ENCODE measurements at regions not wholly inside any gene's neighbourhood (a gene's known extent, or its start where the extent isn't known, plus 50 kb on each side); places are given as distances from the start of the nearest gene placed in this dataset.
A peak's percentile ranks its signal among the peaks of the same experiment; 100 is the strongest.

GRCh38 chr10:123529146-123529760, 136.9 kb upstream of the GPR26 start:
- Mint-ChIP-seq H3K4me1 (no peaks in the 10 kb centered on the region), H3K27me3 (peaks cover 28% of the 10 kb centered on the region), H3K9me3 (peaks cover 0 to 10% of the 10 kb centered on the region in 2 donors), H3K27ac (no peak overlapping the region), H3K4me3 (no peak overlapping the region)
- DNase-seq (no peak), ATAC-seq (no peak)

GRCh38 chr10:123530166-123530870, 135.8 kb upstream of the GPR26 start:
- no peak overlapping the region for H3K27ac Mint-ChIP-seq
- DNase-seq, result no peak
- H3K9me3 Mint-ChIP-seq, result peaks cover 0 to 10% of the 10 kb centered on the region in 2 donors
- no peaks in the 10 kb centered on the region for H3K4me1 Mint-ChIP-seq
- H3K4me3 Mint-ChIP-seq, result no peak overlapping the region
- ATAC-seq, result no peak
- H3K27me3 Mint-ChIP-seq, result peaks cover 38% of the 10 kb centered on the region

DNA sequence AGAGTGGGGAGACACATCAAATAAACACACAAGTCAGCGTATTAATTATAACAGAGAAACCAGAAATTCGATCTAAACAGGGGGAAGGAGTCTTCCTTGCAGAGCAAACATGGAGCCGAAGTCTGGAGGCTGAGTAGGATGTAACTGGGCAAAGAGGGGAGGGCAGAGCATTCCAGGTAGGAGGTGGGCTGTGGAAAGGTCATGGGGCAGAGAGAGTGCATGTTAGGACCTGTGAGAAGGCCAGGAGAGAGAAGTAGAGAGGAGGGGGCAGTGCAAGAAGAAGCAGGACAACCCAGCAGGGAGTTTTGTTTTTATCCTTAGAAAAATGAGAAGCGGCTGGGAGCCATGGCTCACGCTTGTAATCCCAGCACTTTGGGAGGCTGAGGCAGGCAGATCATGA, 130.8 kb upstream of the GPR26 start:
- Mint-ChIP-seq H3K9me3 (peaks cover 0 to 10% of the 10 kb centered on the region in 2 donors), H3K4me1 (no peaks in the 10 kb centered on the region), H3K4me3 (no peak overlapping the region)

DNA sequence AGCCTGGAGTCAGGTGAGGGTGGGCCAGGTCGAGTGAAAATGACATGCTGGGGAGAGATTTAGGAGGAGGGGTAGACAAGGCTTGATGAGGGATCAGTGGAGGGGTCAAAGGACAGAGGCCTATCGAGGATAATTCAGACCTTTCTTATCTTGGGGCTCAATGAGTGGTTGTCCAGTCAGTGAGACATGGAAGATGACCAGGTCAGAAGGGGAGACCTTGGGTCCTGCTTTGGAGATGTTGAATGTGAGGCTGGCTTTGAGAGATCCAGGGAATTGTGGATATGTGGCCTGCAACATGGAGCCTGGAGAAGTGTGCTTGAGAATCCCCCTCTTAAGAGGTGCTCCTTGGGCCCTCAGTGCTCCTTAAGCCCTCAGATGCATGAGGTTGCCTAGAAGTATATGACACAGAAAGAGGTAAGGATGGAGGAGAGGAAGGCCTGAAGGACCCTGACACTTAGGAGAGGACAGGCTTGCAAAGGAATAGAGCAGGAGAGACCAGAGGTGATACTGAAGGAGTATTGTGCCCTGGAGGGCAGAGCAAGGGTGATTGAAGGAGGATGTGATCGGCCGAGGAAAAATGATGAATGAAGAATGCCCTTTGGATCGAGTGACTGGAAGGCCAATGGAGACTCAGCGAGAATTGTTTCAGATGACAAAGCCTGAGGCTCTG, 129.8 kb upstream of the GPR26 start:
- Mint-ChIP-seq H3K27ac (no peak overlapping the region), H3K27me3 (peaks cover 48% of the 10 kb centered on the region), H3K9me3 (peaks cover 0 to 10% of the 10 kb centered on the region in 2 donors), H3K4me3 (no peak overlapping the region), H3K4me1 (no peaks in the 10 kb centered on the region)
- ATAC-seq, result no peak
- DNase-seq, result no peak

More for the DNA sequence above, 130.8 kb upstream of the GPR26 start:
- Mint-ChIP-seq H3K27ac (peak overlapping the region in 1 of 2 donors; percentile 49), H3K27me3 (peaks cover 48% of the 10 kb centered on the region)
- no peak for ATAC-seq
- DNase-seq, result no peak

DNA sequence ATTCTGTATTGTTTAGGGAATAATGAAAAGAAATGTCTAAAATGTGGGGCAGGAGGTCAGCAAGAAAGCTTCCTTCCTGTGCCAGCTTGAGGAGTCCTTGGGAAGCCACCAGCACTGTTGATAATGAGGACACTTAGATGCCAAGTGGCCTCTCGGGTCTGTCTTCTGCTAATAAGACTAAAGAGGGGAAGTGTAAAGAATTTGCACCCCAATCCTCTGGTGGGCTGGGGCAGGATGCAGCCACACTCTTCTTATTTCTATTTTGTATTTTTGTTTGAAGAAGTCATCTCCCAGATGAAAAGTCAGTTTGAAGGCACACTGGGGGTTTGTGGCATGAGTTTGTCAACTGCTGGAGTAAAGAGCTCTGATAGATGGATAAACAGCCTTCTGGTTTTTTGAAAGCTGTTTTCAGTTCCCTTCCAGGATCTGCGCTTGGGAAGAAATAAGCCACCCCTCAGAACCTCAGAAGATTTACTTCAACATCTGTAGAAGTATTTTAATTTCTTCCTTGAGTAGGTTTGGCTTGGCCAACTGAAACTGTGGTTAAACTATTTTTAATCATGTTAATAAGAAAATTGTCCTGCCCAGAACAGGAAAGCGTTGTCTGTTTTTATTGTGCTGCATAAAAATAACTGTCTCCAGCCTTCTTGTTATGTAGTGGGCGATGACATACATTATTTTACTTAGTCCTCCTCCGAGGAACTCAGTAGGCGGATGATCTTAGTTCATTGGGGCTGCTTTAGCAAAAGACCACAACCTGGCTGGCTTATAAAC, 128.8 kb upstream of the GPR26 start:
- H3K9me3 Mint-ChIP-seq, result peaks cover 0 to 5% of the 10 kb centered on the region in 2 donors
- no peak overlapping the region for H3K4me3 Mint-ChIP-seq
- H3K27me3 Mint-ChIP-seq, result peaks cover 42% of the 10 kb centered on the region
- H3K27ac Mint-ChIP-seq, result no peak overlapping the region
- DNase-seq, result no peak
- H3K4me1 Mint-ChIP-seq, result no peaks in the 10 kb centered on the region
- no peak for ATAC-seq

DNA sequence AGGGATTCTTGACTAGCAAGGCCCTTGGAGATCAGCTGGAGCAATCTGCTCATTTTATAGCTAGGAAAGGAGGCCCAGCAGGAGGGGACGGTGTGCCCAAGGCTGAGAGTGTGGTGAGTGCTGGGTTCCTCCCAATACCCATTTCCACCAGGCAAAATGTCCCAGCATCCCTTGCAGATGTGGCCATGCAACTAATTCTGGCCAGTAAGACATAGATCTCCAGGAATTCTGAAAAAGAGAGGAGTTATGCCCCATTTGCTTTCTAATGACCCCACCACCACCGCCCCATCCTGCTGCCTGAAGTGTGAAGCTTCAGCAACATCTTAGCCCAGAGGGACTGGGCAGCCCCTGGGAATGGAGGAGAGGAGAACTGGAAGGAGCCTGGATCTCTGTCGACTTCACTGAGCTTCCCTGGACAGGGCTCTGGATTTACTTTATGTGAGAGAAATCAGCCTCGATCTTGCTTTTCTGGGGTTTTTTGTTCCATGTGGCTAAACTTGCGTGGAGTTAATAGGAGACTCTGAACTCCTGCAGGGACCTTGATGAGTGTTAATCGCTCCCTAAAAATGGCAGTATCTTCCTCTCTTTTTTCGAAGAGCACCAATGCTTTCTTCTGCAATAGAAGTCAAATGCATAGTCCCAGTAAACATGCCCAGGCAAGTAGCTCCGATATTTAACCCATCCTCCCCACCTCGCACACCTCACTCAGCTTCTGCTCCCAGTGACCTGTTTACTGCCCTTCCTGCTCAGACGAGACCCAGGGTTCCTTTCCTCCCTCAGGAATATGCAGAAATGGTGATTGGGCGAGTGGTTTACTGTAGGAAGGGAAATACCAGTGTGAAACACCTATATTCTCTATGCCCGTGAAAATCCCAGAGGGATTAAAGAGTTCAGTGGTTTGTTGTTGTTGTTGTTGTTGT, 127.5 kb upstream of the GPR26 start:
- DNase-seq, result no peak
- no peak for ATAC-seq
- Mint-ChIP-seq H3K4me1 (no peaks in the 10 kb centered on the region), H3K9me3 (no peaks in the 10 kb centered on the region), H3K27ac (peak overlapping the region in 1 of 2 donors; percentile 75), H3K4me3 (no peak overlapping the region), H3K27me3 (peaks cover 29% of the 10 kb centered on the region)

- H3K4me1 Mint-ChIP-seq, result no peaks in the 10 kb centered on the region
- H3K27me3 Mint-ChIP-seq, result peaks cover 29% of the 10 kb centered on the region
- ATAC-seq (no peak), DNase-seq (no peak)
- no peak overlapping the region for H3K27ac Mint-ChIP-seq
- H3K4me3 Mint-ChIP-seq, result no peak overlapping the region
- peaks cover 0 to 8% of the 10 kb centered on the region in 2 donors for H3K9me3 Mint-ChIP-seq
Observed at GRCh38 chr10:123544986-123545385, 121.2 kb upstream of the GPR26 start.

DNA sequence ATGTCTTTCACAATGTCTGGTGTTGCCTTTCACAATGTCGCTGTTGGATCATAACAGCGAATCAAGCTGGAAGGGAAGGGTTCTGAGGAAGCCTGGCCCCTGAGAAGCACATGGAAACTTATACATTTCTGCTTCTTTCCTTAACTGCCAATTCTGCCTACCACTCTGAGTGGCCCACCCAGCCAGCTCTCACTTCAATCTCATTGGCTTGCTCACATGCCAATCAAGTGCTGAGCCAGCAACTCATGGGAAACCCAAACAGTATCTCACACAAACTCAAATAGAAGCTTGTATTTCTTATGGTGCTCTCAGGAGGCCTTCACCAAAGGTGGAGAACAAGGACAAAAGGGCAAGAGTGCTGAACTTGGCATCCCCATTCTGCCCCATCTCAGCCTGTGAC, 117.4 kb upstream of the GPR26 start:
- peaks cover 42% of the 10 kb centered on the region for H3K27me3 Mint-ChIP-seq
- H3K27ac Mint-ChIP-seq, result no peak overlapping the region
- no peak overlapping the region for H3K4me3 Mint-ChIP-seq
- H3K4me1 Mint-ChIP-seq, result no peaks in the 10 kb centered on the region
- no peak for DNase-seq
- no peak for ATAC-seq
- H3K9me3 Mint-ChIP-seq, result peaks cover 0 to 8% of the 10 kb centered on the region in 2 donors

GRCh38 chr10:123549761-123550454, 116.2 kb upstream of the GPR26 start:
- Mint-ChIP-seq H3K4me3 (no peak overlapping the region), H3K27ac (no peak overlapping the region), H3K9me3 (peaks cover 0 to 4% of the 10 kb centered on the region in 2 donors), H3K27me3 (peaks cover 39% of the 10 kb centered on the region), H3K4me1 (no peaks in the 10 kb centered on the region)
- ATAC-seq (no peak), DNase-seq (no peak)

GRCh38 chr10:123550675-123551096, 115.5 kb upstream of the GPR26 start:
- ATAC-seq, result no peak
- no peaks in the 10 kb centered on the region for H3K4me1 Mint-ChIP-seq
- H3K27ac Mint-ChIP-seq, result no peak overlapping the region
- no peak overlapping the region for H3K4me3 Mint-ChIP-seq
- peaks cover 31% of the 10 kb centered on the region for H3K27me3 Mint-ChIP-seq
- no peak for DNase-seq
- no peaks in the 10 kb centered on the region for H3K9me3 Mint-ChIP-seq

GRCh38 chr10:123551259-123551658, 114.9 kb upstream of the GPR26 start:
- peaks cover 28% of the 10 kb centered on the region for H3K27me3 Mint-ChIP-seq
- no peak overlapping the region for H3K27ac Mint-ChIP-seq
- no peaks in the 10 kb centered on the region for H3K4me1 Mint-ChIP-seq
- no peak overlapping the region for H3K4me3 Mint-ChIP-seq
- ATAC-seq (no peak), DNase-seq (no peak)
- no peaks in the 10 kb centered on the region for H3K9me3 Mint-ChIP-seq

GRCh38 chr10:123552760-123553554, 113.2 kb upstream of the GPR26 start:
- no peak for ATAC-seq
- Mint-ChIP-seq H3K4me3 (no peak overlapping the region), H3K4me1 (no peaks in the 10 kb centered on the region), H3K27me3 (peaks cover 16% of the 10 kb centered on the region), H3K27ac (no peak overlapping the region), H3K9me3 (no peaks in the 10 kb centered on the region)
- no peak for DNase-seq

DNA sequence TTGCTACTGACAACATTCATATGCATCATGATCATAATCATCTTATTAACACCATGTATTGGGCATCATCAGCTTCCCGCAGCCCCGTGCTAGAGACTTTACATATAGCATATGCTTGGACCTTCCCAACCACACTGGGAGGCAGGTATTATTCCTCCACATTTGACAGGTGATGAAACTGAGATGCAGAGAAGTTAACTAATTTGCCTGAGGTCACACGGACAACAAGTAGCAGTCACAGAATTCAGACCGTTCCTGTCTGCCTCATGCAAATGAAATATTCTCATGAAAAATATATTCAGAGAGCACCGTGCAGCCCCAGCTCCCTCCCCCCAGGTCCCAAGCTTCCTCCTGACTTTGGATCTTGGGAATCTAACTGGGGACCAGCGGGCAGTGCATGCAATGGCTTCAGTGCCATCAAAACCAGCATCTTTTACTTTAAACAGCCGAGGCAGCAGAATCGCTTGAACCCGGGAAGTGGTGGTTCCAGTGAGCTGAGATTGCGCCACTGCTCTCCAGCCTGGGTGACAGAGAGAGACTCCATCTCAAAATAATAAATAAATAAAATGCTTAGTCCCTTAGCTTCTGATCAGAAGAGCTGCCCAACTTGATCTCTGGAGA, 112.2 kb upstream of the GPR26 start:
- peaks cover 13% of the 10 kb centered on the region for H3K27me3 Mint-ChIP-seq
- H3K27ac Mint-ChIP-seq, result no peak overlapping the region
- no peak for ATAC-seq
- no peak overlapping the region for H3K4me3 Mint-ChIP-seq
- no peak for DNase-seq
- H3K9me3 Mint-ChIP-seq, result no peaks in the 10 kb centered on the region
- no peaks in the 10 kb centered on the region for H3K4me1 Mint-ChIP-seq
